ENCODE measurements at regions not wholly inside any gene's neighbourhood (a gene's known extent, or its start where the extent isn't known, plus 50 kb on each side); places are given as distances from the start of the nearest gene placed in this dataset.

- TF ChIP-seq CTCF (IDR thresholded peaks at IDR 0.05; ENCODE audit: low read length, missing control alignments) = no peak
- H3K4me3 ChIP-seq (replicated peaks; ENCODE audit: low read depth, low read length) = no peak overlapping the region
- no peak for DNase-seq (ENCODE audit: low read depth)
These were observed 269.4 kb downstream of the CDH19 start for GRCh38 chr18:66334534-66334933.

DNA sequence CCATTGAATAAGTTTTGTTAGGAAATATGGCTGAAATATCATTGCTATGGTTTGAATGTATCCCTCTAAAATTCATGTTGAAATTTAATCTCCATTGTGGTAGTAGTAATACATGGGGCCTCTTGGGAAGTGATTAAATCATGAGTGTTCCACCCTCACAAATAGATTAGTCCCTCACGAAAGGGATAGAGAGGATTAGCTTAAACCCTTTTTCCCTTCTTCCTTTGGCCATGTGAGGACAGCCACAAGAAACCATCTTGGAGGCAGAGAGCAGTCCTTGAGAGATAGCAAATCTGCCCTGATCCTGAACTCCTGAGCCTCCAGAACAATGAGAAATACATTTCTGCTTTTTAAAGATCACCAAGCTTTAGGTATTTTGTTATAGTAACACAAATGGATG, 274.2 kb downstream of the CDH19 start:
- no peak for TF ChIP-seq CTCF (IDR thresholded peaks at IDR 0.05; ENCODE audit: low read length, missing control alignments)
- H3K4me3 ChIP-seq (replicated peaks; ENCODE audit: low read depth, low read length) = no peak overlapping the region
- no peak for DNase-seq (ENCODE audit: low read depth)

GRCh38 chr18:66328296-66328878, 275.5 kb downstream of the CDH19 start:
- TF ChIP-seq CTCF (IDR thresholded peaks at IDR 0.05; ENCODE audit: low read length, missing control alignments) = no peak
- DNase-seq (ENCODE audit: low read depth) = no peak
- H3K4me3 ChIP-seq (replicated peaks; ENCODE audit: low read depth, low read length) = no peak overlapping the region

- TF ChIP-seq CTCF (IDR thresholded peaks at IDR 0.05; ENCODE audit: low read length, missing control alignments) = no peak
- no peak for DNase-seq (ENCODE audit: low read depth)
- H3K4me3 ChIP-seq (replicated peaks; ENCODE audit: low read depth, low read length) = no peak overlapping the region
These were observed 278.6 kb downstream of the CDH19 start for GRCh38 chr18:66325251-66325650.

DNA sequence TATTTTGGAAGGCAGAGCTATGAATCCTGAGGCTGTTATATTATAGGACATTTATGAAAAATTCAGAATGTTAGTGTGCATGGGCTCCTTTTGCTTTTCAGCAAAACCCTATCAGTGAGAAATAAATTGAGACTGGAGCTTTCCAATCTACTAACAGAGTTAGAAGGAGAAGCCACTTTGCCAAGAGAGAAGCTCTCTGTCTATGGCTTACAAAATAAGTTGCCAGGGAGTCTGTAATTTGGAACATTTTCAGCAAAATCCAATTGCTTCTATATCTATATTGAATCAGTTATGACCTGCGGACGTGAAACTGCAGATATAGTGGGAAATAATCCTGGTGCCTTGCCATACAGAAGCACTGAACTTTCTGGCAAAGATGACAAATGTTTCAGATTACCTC, 279.3 kb downstream of the CDH19 start:
- no peak for DNase-seq (ENCODE audit: low read depth)
- no peak for TF ChIP-seq CTCF (IDR thresholded peaks at IDR 0.05; ENCODE audit: low read length, missing control alignments)
- H3K4me3 ChIP-seq (replicated peaks; ENCODE audit: low read depth, low read length) = no peak overlapping the region

DNA sequence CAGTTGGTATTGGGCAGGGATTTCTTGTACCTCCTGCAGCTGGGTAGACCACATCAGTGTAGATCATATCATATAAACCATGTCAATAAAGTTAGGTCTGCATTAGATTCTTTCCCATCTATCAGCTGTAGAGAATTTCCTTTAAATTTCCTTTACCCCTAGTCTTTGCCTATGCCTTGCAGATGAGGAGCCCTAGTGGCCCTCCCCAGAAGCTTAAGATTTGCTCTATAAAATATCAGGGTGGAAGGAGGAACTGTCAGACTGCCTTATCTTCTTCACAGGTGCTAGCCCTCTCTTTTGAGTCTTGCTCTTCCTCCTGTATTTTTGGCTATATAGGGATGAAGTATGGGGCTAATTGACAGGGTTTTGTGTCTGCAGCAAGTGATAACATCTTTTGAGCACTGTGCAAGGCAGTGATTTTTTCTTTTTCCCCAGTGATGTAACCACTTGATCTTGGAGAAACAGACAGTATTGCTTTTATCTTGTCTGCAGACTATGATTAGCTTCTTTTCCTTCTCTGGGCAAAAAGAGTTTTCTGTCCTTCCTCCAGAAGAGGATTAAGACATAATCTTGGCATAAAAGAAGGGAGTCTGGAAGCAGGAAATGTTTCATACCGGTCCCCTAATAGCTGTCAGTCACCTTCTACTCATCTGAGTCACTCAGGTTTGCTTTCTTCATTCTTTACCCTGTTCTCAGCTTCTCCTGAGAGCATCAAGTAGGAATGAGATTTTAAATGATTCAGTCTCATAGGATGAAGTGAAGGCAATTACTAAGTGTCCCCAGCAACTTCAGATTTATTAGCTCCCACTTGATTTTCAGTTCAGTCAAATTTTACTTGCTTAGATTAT, 286.4 kb downstream of the CDH19 start:
- no peak overlapping the region for H3K4me3 ChIP-seq (replicated peaks; ENCODE audit: low read depth, low read length)
- TF ChIP-seq CTCF (IDR thresholded peaks at IDR 0.05; ENCODE audit: low read length, missing control alignments) = no peak
- DNase-seq (ENCODE audit: low read depth) = no peak
